HEK293T (cell line): ENCODE measurements at regions not wholly inside any gene's neighbourhood (a gene's known extent, or its start where the extent isn't known, plus 50 kb on each side); places are given as distances from the start of the nearest gene placed in this dataset.

Experiments
- BHLHE40 ChIP-seq: fragments of 450-650 bp; IDR thresholded peaks from 2 replicates; pipeline ENCODE4 v1.6.1; 2016; ENCODE audit warnings: mild to moderate bottlenecking, moderate library complexity, borderline replicate concordance
- CTBP1 ChIP-seq: fragments of 450-650 bp; IDR thresholded peaks from 2 replicates; pipeline ENCODE4 v1.6.1; 2016; ENCODE audit warnings: borderline replicate concordance
- ELF4 ChIP-seq: fragments of 450-650 bp; IDR thresholded peaks from 2 replicates; pipeline ENCODE4 v1.6.1; 2017; ENCODE audit warnings: antibody characterized with exemption
- FOXA1 ChIP-seq: fragments of 450-650 bp; IDR thresholded peaks from 2 replicates; pipeline ENCODE4 v1.6.1; 2016; ENCODE audit warnings: mild to moderate bottlenecking
- FOXK2 ChIP-seq: fragments of 450-650 bp; IDR thresholded peaks from 2 replicates; pipeline ENCODE4 v1.6.1; 2016; ENCODE audit warnings: mild to moderate bottlenecking
- FOXM1 ChIP-seq: fragments of 450-650 bp; IDR thresholded peaks from 2 replicates; pipeline ENCODE4 v1.6.1; 2017; ENCODE audit warnings: mild to moderate bottlenecking, borderline replicate concordance
- HDGF ChIP-seq: fragments of 450-650 bp; IDR thresholded peaks from 2 replicates; pipeline ENCODE4 v1.6.1; 2017; ENCODE audit warnings: antibody characterized with exemption, borderline replicate concordance
- LEF1 ChIP-seq: fragments of 450-650 bp; IDR thresholded peaks from 2 replicates; pipeline ENCODE4 v1.6.1; 2017; ENCODE audit warnings: mild to moderate bottlenecking, borderline replicate concordance
- NFRKB ChIP-seq: fragments of 450-650 bp; IDR thresholded peaks from 2 replicates; pipeline ENCODE4 v1.6.1; 2016; ENCODE audit warnings: mild to moderate bottlenecking, moderate library complexity
- PKNOX1 ChIP-seq: fragments of 450-650 bp; IDR thresholded peaks from 2 replicates; pipeline ENCODE4 v1.6.1; 2016
- SP1 ChIP-seq: fragments of 450-650 bp; IDR thresholded peaks from 2 replicates; pipeline ENCODE4 v1.6.1; 2017
- SUZ12 ChIP-seq: fragments of 450-650 bp; IDR thresholded peaks from 2 replicates; pipeline ENCODE4 v1.6.1; 2016; ENCODE audit warnings: mild to moderate bottlenecking
- TARDBP ChIP-seq: fragments of 450-650 bp; IDR thresholded peaks from 2 replicates; pipeline ENCODE4 v1.6.1; 2016
- ZNF384 ChIP-seq: fragments of 450-650 bp; IDR thresholded peaks from 2 replicates; pipeline ENCODE4 v1.6.1; 2016

DNA sequence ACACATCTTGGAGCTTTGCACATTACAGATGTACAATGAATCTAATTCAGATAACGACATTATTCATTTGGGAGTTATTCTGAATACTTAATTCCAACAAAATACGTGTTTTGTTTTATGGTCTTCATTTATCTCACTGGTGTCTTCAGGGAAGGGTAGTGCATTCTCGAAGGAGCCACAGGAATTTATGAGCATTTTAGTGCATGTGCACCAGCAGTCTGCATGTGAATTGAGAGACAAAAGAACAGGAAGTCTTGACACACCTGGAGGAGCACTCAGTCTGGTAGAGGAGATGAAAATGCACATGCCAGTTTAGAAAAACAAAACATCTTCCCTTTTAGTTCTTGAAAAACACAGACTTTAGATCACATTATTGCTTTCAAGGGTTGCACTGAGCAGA, 228.7 kb downstream of the LRATD1 start:
- TF ChIP-seq LEF1 (no peak), CTBP1 (no peak), TARDBP (no peak), SP1 (no peak), PKNOX1 (no peak), BHLHE40 (no peak), FOXM1 (no peak), ZNF384 (no peak), FOXK2 (no peak), ELF4 (no peak), NFRKB (no peak), FOXA1 (no peak), HDGF (no peak), SUZ12 (no peak)
